K562 (cell line): ENCODE measurements at regions not wholly inside any gene's neighbourhood (a gene's known extent, or its start where the extent isn't known, plus 50 kb on each side); places are given as distances from the start of the nearest gene placed in this dataset.

Experiments used
- ATAC-seq: fragments of 200-7000 bp; cut with Tn5 transposase; 3 replicates; pipeline ENCODE4 v1.9.1; 2020; ENCODE audit warnings: moderate library complexity
- BruUV-seq: library from RNA; stranded (reverse); fragments of 400-500 nt; replicated peaks from 2 replicates; lab custom pipeline; 2021; lab: Mats Ljungman, UMichigan
- CTCF ChIA-PET: fragments of 300-600 bp; formaldehyde crosslinking; extraction: SDS; loops from one replicate; lab custom pipeline; 2021; ENCODE audit warnings: low intra/inter-chr PET ratio; lab: Yijun Ruan, JAX
- POLR2A ChIA-PET: fragments of 300-600, 350-650 bp; sonication (Branson Sonifier 250); formaldehyde crosslinking; extraction: SDS; loops from one replicate; lab custom pipeline; 2021; ENCODE audit warnings: antibody characterized with exemption, inconsistent platforms; lab: Yijun Ruan, JAX
- DNase-seq, 4 experiments: peaks; one replicate each; pipeline versions ENCODE4 v3.0.0 to v3.0.0-alpha.2; 2011 to 2018; ENCODE audit warnings: low spot score in 3 of 4, mixed read lengths in 3 of 4; ENCODE audit errors: extremely low read depth in 1 of 4
- FAIRE-seq: peaks from 2 replicates; lab custom pipeline; 2011; peaks lifted over from hg19 to GRCh38; lab: Jason Lieb, UNC
- H2AFZ ChIP-seq: 2 replicates; pipeline ENCODE4 v1.6.0; 2011; ENCODE audit warnings: low read depth, low read length, control low read depth, inconsistent platforms
- H3K27ac ChIP-seq: fragments of 200-600 bp; 3 replicates; pipeline ENCODE4 v1.8.0; 2011; ENCODE audit warnings: low read depth, mild to moderate bottlenecking, control low read depth, inconsistent platforms, low read length, moderate library complexity, mixed read lengths; ENCODE audit errors: extremely low read depth
- H3K27me3 ChIP-seq, 2 experiments: fragments of 300-600 bp in 1 of 2; 2 replicates in 1 of 2; 3 replicates in 1 of 2; pipeline versions ENCODE4 v1.6.0 to v1.8.0; 2011; ENCODE audit warnings: inconsistent platforms in 2 of 2, low read length in 2 of 2, mild to moderate bottlenecking in 1 of 2, mixed read lengths in 1 of 2, moderate library complexity in 1 of 2; ENCODE audit not compliant: control insufficient read depth in 2 of 2, insufficient read depth in 2 of 2
- H3K36me3 ChIP-seq: fragments of 300-600 bp; 3 replicates; pipeline ENCODE4 v1.8.0; 2011; ENCODE audit warnings: mild to moderate bottlenecking, low read length, inconsistent platforms; ENCODE audit not compliant: control insufficient read depth, insufficient read depth
- H3K4me1 ChIP-seq, 2 experiments: fragments of 200-600 bp in 1 of 2; replicated peaks in 1 of 2; 2 replicates in 1 of 2; 3 replicates in 1 of 2; pipeline versions ENCODE4 v1.5.1 to v1.8.0; 2011; ENCODE audit warnings: inconsistent platforms in 2 of 2, low read length in 2 of 2, mild to moderate bottlenecking in 1 of 2, mixed read lengths in 1 of 2, moderate library complexity in 1 of 2; ENCODE audit not compliant: control insufficient read depth in 2 of 2, insufficient read depth in 2 of 2
- H3K4me2 ChIP-seq: 2 replicates; pipeline ENCODE4 v1.6.1; 2011; ENCODE audit warnings: low read length, control low read depth, inconsistent platforms, mixed read lengths; ENCODE audit not compliant: insufficient read depth
- H3K4me3 ChIP-seq: fragments of 200-600 bp; sonication (generic), shearing (Covaris generic); 2 replicates; pipeline ENCODE4 v1.5.1; 2016; ENCODE audit warnings: control low read depth, inconsistent platforms
- H3K79me2 ChIP-seq: fragments of 200-600 bp; 3 replicates; pipeline ENCODE4 v1.8.0; 2011; ENCODE audit warnings: low read length, inconsistent platforms; ENCODE audit not compliant: control insufficient read depth, insufficient read depth
- H3K9ac ChIP-seq, 2 experiments: 2 replicates each; pipeline versions ENCODE4 v1.6.0 to v1.6.1; 2011; ENCODE audit warnings: low read depth in 2 of 2, low read length in 2 of 2, control low read depth in 1 of 2, inconsistent platforms in 1 of 2, mild to moderate bottlenecking in 1 of 2, mixed read lengths in 1 of 2; ENCODE audit not compliant: insufficient read depth in 1 of 2
- H3K9me1 ChIP-seq: one replicate; pipeline ENCODE4 v1.6.0; 2011; ENCODE audit warnings: inconsistent platforms, mild to moderate bottlenecking, low read length, moderate library complexity; ENCODE audit not compliant: control insufficient read depth, insufficient read depth
- H3K9me3 ChIP-seq: replicated peaks from 2 replicates; pipeline ENCODE4 v1.5.1; 2011; ENCODE audit warnings: low read depth, low read length, inconsistent platforms; ENCODE audit not compliant: control insufficient read depth, insufficient read depth
- H4K20me1 ChIP-seq: replicated peaks from 2 replicates; pipeline ENCODE4 v1.6.1; 2011; ENCODE audit warnings: low read length, inconsistent platforms, mixed read lengths; ENCODE audit not compliant: control insufficient read depth, insufficient read depth
- CBX1 ChIP-seq: sonication (generic); IDR thresholded peaks from 2 replicates; pipeline ENCODE4 v1.6.1; 2016; ENCODE audit warnings: antibody characterized with exemption, low read depth, mild to moderate bottlenecking
- CXXC5 ChIP-seq: fragments of 250-450 bp; sonication (Bioruptor Pico); IDR thresholded peaks from 2 replicates; pipeline ENCODE4 v1.8.0; 2022; ENCODE audit warnings: inconsistent platforms, mild to moderate bottlenecking, moderate library complexity
- HDAC6 ChIP-seq: IDR thresholded peaks from 2 replicates; pipeline ENCODE4 v1.6.1; 2012; ENCODE audit warnings: low read depth, mild to moderate bottlenecking, control low read depth, inconsistent platforms, low read length, moderate library complexity
- NCOA2 ChIP-seq, 2 experiments: fragments of 450-650 bp; IDR thresholded peaks; 2 replicates each; pipeline ENCODE4 v1.6.1; 2018; ENCODE audit warnings: mild to moderate bottlenecking in 2 of 2, moderate library complexity in 1 of 2; ENCODE audit not compliant: partially characterized antibody in 2 of 2
- NEUROD1 ChIP-seq: fragments of 150-350 bp; IDR thresholded peaks from 2 replicates; pipeline ENCODE4 v1.6.1; 2014; ENCODE audit warnings: borderline replicate concordance, low read length, low read depth; ENCODE audit not compliant: partially characterized antibody
- NFE2 ChIP-seq: IDR thresholded peaks from 2 replicates; pipeline ENCODE4 v1.6.1; 2014; ENCODE audit warnings: antibody characterized with exemption, low read depth
- PYGO2 ChIP-seq: fragments of 450-650 bp; IDR thresholded peaks from 2 replicates; pipeline ENCODE4 v1.6.1; 2016; ENCODE audit warnings: mild to moderate bottlenecking, missing genetic modification characterization, moderate library complexity, missing compliant biosample characterization
- RBM14 ChIP-seq: fragments of 200-400 bp; formaldehyde crosslinking; IDR thresholded peaks from 2 replicates; pipeline ENCODE4 v1.6.1; 2018; ENCODE audit warnings: low read depth, mild to moderate bottlenecking, low read length, moderate library complexity, borderline replicate concordance; ENCODE audit not compliant: insufficient read depth
- RBM17 ChIP-seq: fragments of 200-400 bp; formaldehyde crosslinking; IDR thresholded peaks from 2 replicates; pipeline ENCODE4 v1.6.1; 2017; ENCODE audit warnings: low read depth, mild to moderate bottlenecking, low read length, borderline replicate concordance
- RFX1 ChIP-seq: fragments of 450-650 bp; IDR thresholded peaks from 2 replicates; pipeline ENCODE4 v1.6.1; 2016; ENCODE audit warnings: mild to moderate bottlenecking, moderate library complexity
- ZNF324 ChIP-seq: fragments of 250-450 bp; sonication (Bioruptor Pico); IDR thresholded peaks from 2 replicates; pipeline ENCODE4 v1.4.0; 2020; ENCODE audit warnings: mild to moderate bottlenecking
- ZNF76 ChIP-seq: fragments of 250-450 bp; sonication (Bioruptor Pico); IDR thresholded peaks from 2 replicates; pipeline ENCODE4 v1.4.0; 2020; ENCODE audit warnings: mild to moderate bottlenecking, moderate library complexity, borderline replicate concordance
- ZNF766 ChIP-seq: fragments of 200-800 bp; sonication (Bioruptor generic); conservative IDR thresholded peaks from 2 replicates; pipeline ENCODE4 v1.6.1; 2016; ENCODE audit warnings: missing genetic modification characterization, missing compliant biosample characterization
- WGBS: fragments of 100-300 bp; shearing (Covaris generic); methylation state at CpG from one replicate; pipeline ENCODE4 v1.1.6; 2016; ENCODE audit warnings: low coverage, mixed read lengths; ENCODE audit not compliant: insufficient coverage; ENCODE audit errors: missing lambda C conversion rate; 5-methylcytosine and 5-hydroxymethylcytosine counted together
- in situ Hi-C: fragments of 300-500 bp; cut with MboI; formaldehyde crosslinking; loops from 4 replicates; pipeline ENCODE4 v1.15.0; 2018; ENCODE audit warnings: inconsistent platforms, mixed read lengths
- intact Hi-C: fragments of 100-400 bp; cut with micrococcal nuclease; formaldehyde crosslinking; loops from 2 replicates; pipeline ENCODE4 v1.14.2; 2022
- TF ChIP-seq, protein P1 (sequence below): fragments of 450-650 bp; formaldehyde crosslinking; IDR thresholded peaks from 2 replicates; pipeline ENCODE4 v1.4.0; 2020; ENCODE audit warnings: mild to moderate bottlenecking, moderate library complexity
- TF ChIP-seq, protein P2 (sequence below): fragments of 450-650 bp; IDR thresholded peaks from 2 replicates; pipeline ENCODE4 v1.6.1; 2016; ENCODE audit warnings: borderline replicate concordance
- TF ChIP-seq, protein P3 (sequence below): fragments of 250-450 bp; sonication (Bioruptor Pico); IDR thresholded peaks from 2 replicates; pipeline ENCODE4 v1.8.0; 2022; ENCODE audit warnings: moderate library complexity, mild to moderate bottlenecking, inconsistent platforms

DNA sequence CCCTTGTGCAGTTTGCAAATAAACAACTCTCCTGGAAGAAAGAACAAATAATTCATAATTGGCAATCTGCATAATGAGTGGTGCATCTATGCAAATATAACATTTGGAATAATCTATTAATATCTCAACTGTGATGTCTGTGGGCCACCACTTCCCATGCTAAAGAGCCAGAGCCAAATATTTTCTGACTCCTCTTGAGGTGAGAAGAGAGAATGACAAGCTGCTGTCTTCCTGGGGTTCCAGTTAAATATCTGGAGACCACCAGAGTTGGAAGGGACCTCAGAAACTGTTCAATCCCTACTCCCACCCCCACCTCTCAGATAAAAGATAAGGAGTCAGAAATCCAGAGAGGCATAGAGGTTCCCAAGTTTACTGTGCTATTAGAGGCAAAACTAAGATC, 241.0 kb upstream of the SLC14A2 start (continued):
- TF ChIP-seq, protein P1, sequence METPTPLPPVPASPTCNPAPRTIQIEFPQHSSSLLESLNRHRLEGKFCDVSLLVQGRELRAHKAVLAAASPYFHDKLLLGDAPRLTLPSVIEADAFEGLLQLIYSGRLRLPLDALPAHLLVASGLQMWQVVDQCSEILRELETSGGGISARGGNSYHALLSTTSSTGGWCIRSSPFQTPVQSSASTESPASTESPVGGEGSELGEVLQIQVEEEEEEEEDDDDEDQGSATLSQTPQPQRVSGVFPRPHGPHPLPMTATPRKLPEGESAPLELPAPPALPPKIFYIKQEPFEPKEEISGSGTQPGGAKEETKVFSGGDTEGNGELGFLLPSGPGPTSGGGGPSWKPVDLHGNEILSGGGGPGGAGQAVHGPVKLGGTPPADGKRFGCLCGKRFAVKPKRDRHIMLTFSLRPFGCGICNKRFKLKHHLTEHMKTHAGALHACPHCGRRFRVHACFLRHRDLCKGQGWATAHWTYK (CRISPR knock-in tag) = no peak
- TF ChIP-seq CXXC5 (CRISPR knock-in tag) = no peak
- TF ChIP-seq, all 486 proteins: peak for 0

DNA sequence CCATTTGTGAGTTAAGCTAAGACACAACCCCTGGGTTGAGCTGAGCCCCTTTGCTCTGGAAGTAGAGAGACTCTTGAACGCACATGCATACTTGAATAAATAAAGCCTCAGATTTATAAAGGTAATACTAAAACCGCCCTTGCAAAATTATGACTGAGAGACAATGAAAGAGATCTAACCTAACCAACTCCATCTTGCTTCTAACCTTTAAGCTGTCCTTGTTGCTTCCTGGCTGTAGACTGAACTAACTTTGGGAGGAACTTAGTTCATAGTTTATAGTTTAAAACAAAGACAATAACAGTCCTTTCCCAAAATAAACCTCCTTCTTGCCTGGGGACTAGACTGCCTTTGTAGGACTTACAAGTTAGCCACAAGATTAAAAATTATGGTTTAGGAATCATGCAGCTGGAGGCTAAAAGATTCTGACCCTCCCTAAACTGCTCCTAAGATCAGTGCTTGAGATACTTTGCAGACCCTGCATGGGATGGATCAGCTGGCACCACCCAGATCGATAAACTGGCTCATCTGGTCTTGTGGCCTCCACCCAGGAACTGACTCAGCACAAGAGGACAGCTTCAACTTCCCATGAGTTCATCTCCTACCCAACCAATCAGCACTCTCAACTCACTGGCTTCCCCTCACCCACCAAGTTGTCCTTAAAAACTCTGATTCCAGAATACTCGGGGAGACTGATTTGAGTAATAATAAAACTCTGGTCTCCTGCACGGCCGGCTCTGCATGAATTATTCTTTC, 240.2 kb upstream of the SLC14A2 start:
- Histone ChIP-seq H3K27me3 (no peaks in the 10 kb centered on the region), H3K9me3 (no peaks in the 10 kb centered on the region), H2AFZ (no peak overlapping the region), H3K79me2 (no peaks in the 10 kb centered on the region), H3K9ac (no peak overlapping the region), H4K20me1 (no peaks in the 10 kb centered on the region), H3K36me3 (no peaks in the 10 kb centered on the region), H3K4me2 (no peak overlapping the region), H3K4me1 (no peaks in the 10 kb centered on the region), H3K4me3 (no peak overlapping the region), H3K9me1 (no peaks in the 10 kb centered on the region), H3K27ac (no peak overlapping the region)
- in situ Hi-C loops = no loop called here
- intact Hi-C loops = no loop called here
- ChIA-PET CTCF (no interaction called here), POLR2A (no interaction called here)
- ATAC-seq (no peak), DNase-seq (no peak), FAIRE-seq (no peak)
- WGBS = 4% methylated on average over 5 of the region's 6 CpGs
- no TSS peak for BruUV-seq
- TF ChIP-seq ZNF324 (CRISPR knock-in tag) (no peak), RBM14 (no peak), ZNF766 (no peak), NCOA2 (IDR thresholded peaks at IDR 0.05; ENCODE audit: partially characterized antibody in 2 of 2) (no peak), NEUROD1 (no peak), ZNF76 (CRISPR knock-in tag) (peak; percentile 68; the same call in 1 of the 2 replicates), CXXC5 (CRISPR knock-in tag) (no peak), CBX1 (no peak), NFE2 (peak; percentile 40; the same call in 1 of the 2 replicates), PYGO2 (tag) (0 out of 2 replicates have a peak, but pooled peaks have one; percentile 49), HDAC6 (no peak), RBM17 (no peak), RFX1 (no peak)
- TF ChIP-seq, protein P2, sequence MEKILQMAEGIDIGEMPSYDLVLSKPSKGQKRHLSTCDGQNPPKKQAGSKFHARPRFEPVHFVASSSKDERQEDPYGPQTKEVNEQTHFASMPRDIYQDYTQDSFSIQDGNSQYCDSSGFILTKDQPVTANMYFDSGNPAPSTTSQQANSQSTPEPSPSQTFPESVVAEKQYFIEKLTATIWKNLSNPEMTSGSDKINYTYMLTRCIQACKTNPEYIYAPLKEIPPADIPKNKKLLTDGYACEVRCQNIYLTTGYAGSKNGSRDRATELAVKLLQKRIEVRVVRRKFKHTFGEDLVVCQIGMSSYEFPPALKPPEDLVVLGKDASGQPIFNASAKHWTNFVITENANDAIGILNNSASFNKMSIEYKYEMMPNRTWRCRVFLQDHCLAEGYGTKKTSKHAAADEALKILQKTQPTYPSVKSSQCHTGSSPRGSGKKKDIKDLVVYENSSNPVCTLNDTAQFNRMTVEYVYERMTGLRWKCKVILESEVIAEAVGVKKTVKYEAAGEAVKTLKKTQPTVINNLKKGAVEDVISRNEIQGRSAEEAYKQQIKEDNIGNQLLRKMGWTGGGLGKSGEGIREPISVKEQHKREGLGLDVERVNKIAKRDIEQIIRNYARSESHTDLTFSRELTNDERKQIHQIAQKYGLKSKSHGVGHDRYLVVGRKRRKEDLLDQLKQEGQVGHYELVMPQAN = no peak
- TF ChIP-seq, protein P3, sequence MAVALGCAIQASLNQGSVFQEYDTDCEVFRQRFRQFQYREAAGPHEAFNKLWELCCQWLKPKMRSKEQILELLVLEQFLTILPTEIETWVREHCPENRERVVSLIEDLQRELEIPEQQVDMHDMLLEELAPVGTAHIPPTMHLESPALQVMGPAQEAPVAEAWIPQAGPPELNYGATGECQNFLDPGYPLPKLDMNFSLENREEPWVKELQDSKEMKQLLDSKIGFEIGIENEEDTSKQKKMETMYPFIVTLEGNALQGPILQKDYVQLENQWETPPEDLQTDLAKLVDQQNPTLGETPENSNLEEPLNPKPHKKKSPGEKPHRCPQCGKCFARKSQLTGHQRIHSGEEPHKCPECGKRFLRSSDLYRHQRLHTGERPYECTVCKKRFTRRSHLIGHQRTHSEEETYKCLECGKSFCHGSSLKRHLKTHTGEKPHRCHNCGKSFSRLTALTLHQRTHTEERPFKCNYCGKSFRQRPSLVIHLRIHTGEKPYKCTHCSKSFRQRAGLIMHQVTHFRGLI (CRISPR knock-in tag) = peak; percentile 42; the same call in 1 of the 2 replicates
